Lung (tissue), 11 donors: ENCODE measurements at regions not wholly inside any gene's neighbourhood (a gene's known extent, or its start where the extent isn't known, plus 50 kb on each side); places are given as distances from the start of the nearest gene placed in this dataset.

Source experiments
- ATAC-seq: fragments of 200-7000 bp; cut with Tn5 transposase; one replicate; pipeline ENCODE4 v1.9.1; 2020; ENCODE audit warnings: moderate number of reproducible peaks; ENCODE audit not compliant: insufficient read depth, low FRiP score
- DNase-seq, 3 donors: peaks; one replicate each; pipeline ENCODE4 v3.0.0-alpha.2; 2013 to 2017
- H3K27ac ChIP-seq, 2 donors: one replicate each; pipeline ENCODE4 v1.5.1; 2013; ENCODE audit warnings: mild to moderate bottlenecking in 2 of 2, moderate library complexity in 2 of 2, control low read depth in 1 of 2, inconsistent platforms in 1 of 2, low read depth in 1 of 2, low read length in 1 of 2
- H3K27me3 ChIP-seq, 3 donors: one replicate each; pipeline ENCODE4 v1.5.1; 2013; ENCODE audit warnings: low read length in 2 of 3; ENCODE audit not compliant: control insufficient read depth in 3 of 3, insufficient read depth in 3 of 3
- H3K36me3 ChIP-seq, 4 donors: one replicate each; pipeline ENCODE4 v1.5.1; 2013; ENCODE audit warnings: low read length in 4 of 4, mild to moderate bottlenecking in 1 of 4, moderate library complexity in 1 of 4; ENCODE audit not compliant: control insufficient read depth in 4 of 4, insufficient read depth in 4 of 4
- H3K4me1 ChIP-seq, 5 donors: one replicate each; pipeline ENCODE4 v1.5.1; 2013; ENCODE audit warnings: low read length in 5 of 5, mild to moderate bottlenecking in 2 of 5, moderate library complexity in 1 of 5; ENCODE audit not compliant: control insufficient read depth in 5 of 5, insufficient read depth in 5 of 5
- H3K4me3 ChIP-seq: one replicate; pipeline ENCODE4 v1.5.1; 2013; ENCODE audit warnings: mild to moderate bottlenecking, control low read depth, moderate library complexity
- H3K9ac ChIP-seq, 2 donors: one replicate each; pipeline ENCODE4 v1.5.1; 2013; ENCODE audit warnings: low read length in 2 of 2, control low read depth in 1 of 2; ENCODE audit not compliant: insufficient read depth in 1 of 2
- H3K9me3 ChIP-seq, 4 donors: one replicate each; pipeline ENCODE4 v1.5.1; 2013; ENCODE audit warnings: low read length in 3 of 4, mild to moderate bottlenecking in 1 of 4, moderate library complexity in 1 of 4; ENCODE audit not compliant: control insufficient read depth in 4 of 4, insufficient read depth in 3 of 4
- CTCF ChIP-seq: IDR thresholded peaks from 2 replicates; pipeline ENCODE4 v1.5.1; 2012; ENCODE audit warnings: mild to moderate bottlenecking; ENCODE audit errors: control extremely low read depth, extremely low read depth
- WGBS, 2 donors: extraction: QIAGEN DNeasy Blood & Tissue Kit; methylation state at CpG; one replicate each; pipeline ENCODE4 v1.1.7; 2013; 5-methylcytosine and 5-hydroxymethylcytosine counted together
- donor health status: control.
- donor health status: control.
- donor health status: Bipolar disorder and iron deficiency.
- donor health status: healthy.
- donor health status: DM: yes; HTN: yes; CAD: no.

- H3K4me3 ChIP-seq = no peak overlapping the region
- DNase-seq = no peak
- no peaks in the 10 kb centered on the region for H3K27me3 ChIP-seq
- WGBS, 2 donors = 59 to 100% methylated on average over 1 of the region's 1 CpG
- no peak overlapping the region for H3K9ac ChIP-seq
- H3K27ac ChIP-seq = no peak overlapping the region
- H3K36me3 ChIP-seq = no peaks in the 10 kb centered on the region
- ATAC-seq = no peak
- H3K4me1 ChIP-seq = no peaks in the 10 kb centered on the region
- H3K9me3 ChIP-seq = no peaks in the 10 kb centered on the region
- TF ChIP-seq CTCF = no peak
Observed at GRCh38 chrX:47710252-47710651, 51.3 kb upstream of the UXT start.
